Ammon's horn (tissue), 1 donor: ENCODE measurements at regions not wholly inside any gene's neighbourhood (a gene's known extent, or its start where the extent isn't known, plus 50 kb on each side); places are given as distances from the start of the nearest gene placed in this dataset.

Source experiments
- DNase-seq: peaks from one replicate; pipeline ENCODE4 v3.0.0-alpha.2; 2016; ENCODE audit warnings: low spot score

DNA sequence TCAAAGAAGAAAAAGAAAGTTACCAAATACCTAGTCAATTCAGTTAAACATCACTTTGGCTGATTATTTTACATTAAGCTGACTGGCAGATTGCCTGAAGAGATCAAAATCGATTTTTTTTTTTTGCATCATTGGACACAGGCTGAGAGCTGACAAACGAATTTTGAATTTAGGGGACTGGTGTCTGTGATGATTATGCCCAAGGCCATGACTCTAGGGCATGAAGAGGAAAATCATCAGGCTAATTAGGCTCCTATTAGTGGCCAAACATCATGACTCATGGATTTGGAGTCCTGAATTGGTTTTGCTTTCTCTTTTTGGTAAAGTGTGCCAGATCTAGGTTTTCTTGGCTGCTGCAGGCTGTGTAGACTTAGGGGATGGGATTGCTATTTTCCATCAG, 829.3 kb upstream of the LCORL start:
- DNase-seq: no peak

DNA sequence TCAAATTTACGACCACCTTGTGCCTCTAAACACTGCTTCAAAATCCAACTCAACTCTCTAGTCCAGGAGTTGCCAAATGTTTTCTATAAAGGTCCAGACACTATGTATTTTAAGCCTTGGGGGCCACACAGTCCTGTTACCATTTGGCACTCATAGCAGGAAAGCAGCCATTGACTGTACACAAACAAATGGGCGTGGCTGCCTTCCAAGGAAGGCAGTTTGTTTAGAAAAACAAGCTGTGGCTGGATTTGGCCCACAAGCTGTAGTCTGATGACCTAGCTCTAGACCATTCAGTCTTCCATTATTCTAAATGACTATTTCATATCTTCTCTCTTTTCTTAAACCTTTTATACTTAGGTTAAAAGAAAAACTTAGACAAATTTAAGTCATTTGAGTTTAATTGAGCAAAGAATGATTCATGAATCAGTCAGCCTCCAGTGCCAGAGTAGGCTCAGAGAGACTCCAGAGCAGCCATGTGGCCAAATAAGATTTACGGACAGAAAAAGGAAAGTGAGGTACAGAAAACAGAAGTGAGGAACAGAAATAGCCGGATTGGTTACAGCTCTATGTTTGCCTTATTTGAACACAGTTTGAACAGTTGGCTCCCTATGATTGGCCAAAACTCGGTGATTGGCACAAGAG, 825.8 kb upstream of the LCORL start:
- no peak for DNase-seq

DNA sequence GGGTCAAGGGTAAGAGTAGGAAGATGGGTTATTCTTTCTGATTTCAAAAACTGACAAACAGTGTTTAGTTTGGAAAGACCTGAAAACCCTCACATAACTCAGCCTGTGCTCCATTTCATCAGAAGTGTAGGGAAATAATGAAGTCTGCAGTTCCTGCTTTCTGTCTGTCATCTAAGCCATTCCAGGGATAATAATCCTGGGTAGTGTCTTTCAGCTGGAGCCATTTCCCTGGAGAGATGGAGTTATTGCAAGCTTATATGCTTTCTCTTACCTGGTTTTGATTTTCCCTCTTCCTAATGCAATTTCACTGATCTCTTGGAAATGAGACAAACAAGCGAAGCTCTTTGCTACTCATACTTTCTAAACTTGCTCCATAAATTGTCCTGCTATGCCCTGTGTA, 824.8 kb upstream of the LCORL start:
- DNase-seq: no peak

DNA sequence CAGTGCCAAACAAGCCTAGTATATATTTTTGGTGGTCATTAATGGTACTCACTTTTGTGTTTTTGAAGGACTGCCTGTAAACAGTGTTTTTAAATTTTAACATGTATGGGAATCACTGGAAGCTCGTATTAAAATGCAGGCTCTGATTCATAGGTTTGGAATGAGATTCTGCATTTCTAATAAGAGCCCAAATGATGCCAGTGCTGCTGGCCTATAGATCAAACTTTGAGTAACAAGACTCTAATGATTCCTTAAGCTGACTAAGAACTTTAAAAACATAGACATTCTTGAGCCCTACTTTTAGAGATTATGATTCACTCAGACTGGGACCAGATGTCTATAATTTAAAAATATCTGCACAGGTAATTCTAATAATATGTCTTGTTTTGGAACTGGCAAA, 823.2 kb upstream of the LCORL start:
- DNase-seq: no peak

DNA sequence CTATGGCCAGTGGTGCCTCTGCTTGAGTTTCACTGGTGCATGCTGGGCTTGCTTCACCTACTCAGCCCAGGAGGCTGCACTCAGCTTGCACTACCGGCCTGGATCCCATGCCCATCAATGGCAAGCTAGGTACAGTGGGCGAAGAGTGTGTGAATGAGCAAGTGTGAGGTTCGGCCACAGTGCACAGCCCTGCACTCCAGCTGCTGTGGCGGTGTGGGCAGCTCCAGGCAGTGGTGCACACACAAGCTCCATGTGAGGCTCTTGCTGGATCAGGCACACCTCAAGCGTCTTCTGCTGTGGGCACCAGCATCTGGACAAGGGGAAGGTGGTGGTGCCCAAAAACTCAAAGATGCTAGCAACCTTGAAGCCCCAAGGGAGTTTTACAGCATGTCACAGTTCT, 820.9 kb upstream of the LCORL start:
- no peak for DNase-seq

DNA sequence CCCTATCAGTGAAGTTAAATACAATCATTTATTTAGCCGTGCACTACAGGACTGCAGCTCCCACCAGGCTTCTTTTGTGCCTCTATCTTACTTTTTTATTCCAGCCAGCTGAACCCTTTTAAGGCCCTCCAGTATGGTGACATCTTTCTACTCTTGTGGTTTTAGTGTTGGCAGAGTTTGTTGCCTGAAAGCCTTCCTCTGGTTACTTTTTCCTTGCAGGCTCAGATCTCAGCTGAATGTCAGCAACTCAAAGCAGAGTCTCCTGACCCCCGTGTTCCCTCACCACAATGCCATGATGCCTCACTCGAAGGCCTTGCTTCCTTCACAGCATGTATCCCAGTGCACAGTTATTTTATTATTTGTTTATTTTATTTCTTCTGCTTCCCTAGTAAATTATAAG, 818.9 kb upstream of the LCORL start:
- no peak for DNase-seq

DNA sequence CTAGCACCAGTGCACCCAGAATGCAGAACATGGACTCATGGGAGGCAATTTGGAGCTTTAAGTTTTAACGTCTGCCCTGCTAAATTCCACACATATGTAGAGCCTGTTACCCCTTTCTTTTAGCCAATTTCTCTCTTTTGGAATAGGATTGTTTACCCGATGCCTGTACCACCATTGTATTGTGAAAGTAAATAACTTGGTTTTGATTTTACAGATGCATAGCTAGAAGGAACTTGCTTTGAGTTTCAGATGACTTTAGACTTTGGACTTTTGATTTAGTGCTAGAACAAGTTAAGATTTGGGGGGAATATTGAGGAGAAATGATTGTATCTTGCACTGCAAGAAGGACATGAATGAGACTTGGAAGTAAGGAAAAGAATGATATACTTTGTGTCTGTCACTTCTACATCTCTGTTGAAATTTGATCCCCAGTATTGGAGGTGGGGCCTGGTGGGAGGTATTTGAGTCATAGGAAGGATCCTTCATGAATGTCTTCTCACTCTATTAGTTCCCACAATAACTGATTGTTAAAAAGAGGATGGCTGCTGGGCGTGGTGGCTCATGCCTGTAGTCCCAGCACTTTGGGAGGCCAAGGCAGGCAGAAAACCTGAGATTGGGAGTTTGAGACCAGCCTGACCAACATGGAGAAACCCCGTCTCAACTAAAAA, 794.8 kb upstream of the LCORL start:
- DNase-seq: no peak

DNA sequence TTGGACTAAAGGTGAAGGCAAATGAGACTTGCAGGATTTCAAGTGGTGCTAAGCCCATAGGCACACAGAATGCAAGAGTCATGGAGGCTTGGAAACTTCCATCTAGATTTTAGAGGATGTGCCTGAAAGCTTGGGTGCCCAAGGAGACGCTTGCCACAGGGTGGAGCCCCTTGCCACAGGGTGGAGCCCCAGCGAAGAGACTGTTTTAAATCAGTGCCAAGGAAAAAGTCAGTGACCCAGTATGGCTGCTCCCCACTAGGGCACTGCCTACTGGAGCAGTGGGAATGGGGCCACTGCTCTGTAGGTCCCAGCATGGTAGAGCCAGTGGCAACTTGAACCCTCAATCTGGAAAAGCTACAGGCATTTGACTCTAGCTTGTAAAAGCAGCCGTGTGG, 794.2 kb upstream of the LCORL start:
- DNase-seq: no peak

DNA sequence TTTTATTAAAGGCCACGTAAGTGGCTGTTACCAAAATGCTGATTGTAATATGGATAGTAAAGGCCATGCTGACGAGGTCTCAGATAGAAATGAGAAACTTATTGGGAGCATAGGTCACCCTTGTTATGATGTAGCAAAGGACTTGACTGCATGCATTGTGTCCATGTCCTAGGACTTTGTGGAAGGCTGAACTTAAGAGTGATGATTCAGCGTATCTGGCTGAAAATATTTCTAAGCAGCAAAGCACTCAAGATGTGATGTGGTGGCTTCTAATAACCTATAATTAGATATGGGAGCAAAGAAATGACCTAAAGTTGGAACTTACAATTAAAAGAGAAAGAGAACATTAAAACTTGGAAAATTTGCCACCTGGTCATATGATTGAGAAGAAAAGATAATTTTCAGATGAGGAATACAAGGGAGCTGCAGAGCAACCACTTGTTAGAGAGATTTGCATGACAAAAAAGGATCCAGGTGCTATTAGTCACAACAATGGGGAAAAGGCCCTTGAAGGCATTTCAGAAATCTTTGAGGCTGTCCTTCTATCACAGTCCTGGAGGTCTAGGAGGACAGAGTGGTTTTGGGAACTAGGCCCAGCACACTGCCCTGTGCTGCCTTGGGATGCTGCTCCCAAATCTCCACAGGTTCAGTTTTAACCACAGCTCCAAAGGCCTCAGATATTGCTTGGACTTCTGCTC, 793.7 kb upstream of the LCORL start:
- DNase-seq: no peak

DNA sequence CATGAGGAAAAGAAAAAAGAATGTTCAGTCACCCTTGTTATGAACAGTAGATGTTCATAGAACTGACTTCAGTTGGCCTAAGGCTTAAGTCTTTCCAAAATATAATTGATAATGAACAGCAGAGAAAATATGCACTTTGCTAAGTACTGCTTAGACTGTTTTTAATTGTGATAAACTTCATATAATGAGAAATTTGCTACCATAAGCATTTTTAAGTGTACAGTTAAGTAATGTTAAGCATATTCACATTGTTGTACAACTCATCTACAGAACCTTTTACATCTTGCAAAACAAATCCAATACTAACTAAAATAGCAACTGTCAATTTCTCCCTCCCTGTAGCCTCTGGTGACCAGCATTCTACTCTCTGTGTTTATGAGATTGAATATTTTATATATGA, 792.2 kb upstream of the LCORL start:
- no peak for DNase-seq

DNA sequence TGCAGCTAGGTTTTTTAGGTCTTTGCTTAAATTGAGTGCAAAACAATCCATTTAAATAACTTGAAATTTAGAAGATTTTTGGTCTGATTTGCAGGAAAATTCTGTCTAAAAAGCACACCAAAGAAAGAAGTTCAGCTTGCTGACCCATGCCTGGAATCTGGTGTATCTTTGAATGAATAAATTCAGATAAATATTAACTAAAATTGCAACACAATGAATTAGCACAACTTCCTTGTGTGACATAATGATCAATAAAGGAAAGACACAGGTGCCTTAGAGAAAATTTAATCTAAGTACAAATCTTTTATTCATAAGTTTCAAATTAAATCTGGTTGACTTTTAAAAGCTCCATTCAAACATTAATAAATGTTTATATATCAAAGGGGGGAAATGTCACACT, 791.5 kb upstream of the LCORL start:
- DNase-seq: no peak

DNA sequence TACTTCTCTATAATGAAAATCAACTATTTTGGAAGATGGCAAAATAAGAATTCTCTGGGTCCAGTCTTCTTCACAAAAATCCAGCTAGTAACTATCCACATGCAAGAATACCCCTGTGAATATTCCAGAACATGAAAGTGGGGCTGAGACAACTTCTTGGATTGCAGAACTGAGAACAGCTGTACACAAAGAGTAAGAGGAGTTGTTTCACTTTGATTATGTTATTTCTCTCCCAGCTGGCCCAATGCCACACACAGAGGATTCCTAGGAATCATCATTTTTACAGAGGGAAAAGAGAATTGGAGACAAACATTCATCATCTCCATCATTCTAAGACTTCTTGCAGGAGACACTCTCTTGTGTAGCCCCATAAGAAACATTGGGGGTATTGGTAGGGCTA, 782.2 kb upstream of the LCORL start:
- no peak for DNase-seq

DNA sequence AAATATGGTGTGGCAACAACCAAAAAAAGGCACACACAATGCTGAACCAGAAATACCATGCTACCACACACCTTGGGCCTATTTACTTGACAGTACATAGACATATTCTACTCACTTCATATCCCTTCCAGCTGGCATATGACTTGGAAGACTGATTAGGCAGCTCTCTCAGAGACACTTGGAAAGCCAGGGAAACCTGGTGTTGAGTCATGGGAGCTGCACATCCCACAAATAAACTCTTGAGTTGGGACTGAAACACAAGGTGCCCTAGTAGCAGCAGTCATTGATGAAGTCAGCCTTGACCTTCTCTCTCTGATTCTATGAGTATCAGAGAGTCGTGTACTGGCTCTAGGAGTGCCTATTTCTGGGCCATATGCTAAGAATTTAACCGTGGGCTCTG, 776.6 kb upstream of the LCORL start:
- no peak for DNase-seq

DNA sequence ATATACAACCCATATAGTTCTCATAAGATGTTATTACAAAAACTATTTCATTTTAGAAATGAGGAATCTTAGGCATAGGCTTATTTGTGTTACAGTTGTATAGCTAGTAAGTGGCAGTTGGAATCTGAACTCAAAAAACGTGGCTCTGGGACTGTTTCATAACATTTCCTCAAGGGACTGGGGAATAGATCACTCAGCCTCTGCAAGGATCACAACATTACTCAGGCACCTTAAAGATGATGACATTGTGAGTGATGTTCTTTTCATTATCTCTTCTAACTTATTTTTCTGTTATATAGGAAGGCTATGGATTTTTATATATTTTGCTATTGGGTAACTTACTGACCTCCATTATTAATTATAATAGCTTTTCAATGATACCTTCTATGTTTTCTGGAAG, 774.2 kb upstream of the LCORL start:
- no peak for DNase-seq

DNA sequence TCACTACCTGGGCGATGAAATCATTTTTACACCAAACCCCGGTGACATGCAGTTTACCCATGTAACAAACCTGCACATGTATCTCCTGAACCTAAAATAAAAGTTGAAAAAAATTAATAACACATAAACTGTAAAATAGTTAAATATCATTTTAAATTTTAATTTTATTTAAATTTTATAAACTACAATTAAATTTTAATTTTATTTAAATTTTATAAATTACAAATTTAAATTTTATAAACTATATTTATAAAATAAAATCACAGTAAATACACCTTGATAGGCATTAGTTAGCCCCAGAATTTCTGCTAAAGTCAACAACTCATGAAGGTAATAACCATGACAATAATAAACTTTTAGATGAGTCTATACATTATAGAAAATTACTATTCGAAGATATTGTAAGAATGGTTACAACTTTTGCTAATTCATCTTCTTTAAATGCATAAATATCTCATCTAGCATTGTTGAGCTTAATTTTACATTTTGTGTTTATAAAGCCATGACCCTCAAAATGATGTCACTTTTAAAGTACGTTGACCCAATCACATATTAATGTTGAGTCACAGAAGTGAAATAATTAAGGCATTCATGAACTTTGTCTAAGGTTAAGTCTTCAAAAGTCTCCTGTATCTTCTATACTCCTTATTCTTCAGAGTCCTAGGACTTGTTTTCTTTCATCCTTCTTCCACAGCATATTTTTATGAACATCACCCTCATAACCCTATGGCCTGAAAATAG, 755.8 kb upstream of the LCORL start:
- DNase-seq: no peak

DNA sequence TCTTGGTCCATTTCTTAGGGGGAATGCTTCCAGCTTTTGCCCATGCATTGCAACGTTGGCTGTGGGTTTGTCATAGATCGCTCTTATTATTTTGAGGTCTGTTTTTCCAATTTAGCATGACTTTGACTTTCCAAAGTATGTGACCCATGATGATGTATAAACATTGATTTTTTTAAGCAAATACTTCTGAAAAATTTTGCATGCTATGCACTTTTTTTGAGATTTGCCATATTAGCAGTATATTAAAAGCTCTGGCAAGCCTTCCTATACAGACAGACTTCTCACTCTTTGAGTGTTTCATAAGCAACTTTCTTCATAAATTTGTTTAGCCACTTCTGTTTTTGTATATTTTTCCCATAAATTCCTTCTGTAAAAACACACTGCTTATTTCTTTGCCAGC, 746.4 kb upstream of the LCORL start:
- DNase-seq: no peak

DNA sequence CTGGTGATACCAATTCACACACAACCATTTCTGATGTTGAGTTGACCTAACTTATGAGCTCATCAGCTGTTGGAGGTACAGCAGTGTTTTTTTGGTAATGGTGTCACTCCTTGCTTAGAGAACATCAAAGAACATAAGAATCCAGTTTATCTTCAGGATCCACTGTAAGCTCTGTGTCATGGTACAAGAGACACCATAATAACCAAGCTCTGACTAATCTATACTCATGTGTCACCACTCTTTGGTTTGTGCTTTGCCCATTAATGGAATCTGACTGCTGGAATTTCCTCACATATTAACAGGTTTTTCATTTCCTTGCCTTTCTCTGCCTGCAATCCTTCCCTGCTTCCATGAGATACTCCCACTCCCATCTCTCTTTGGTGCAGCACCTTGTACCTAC, 735.1 kb upstream of the LCORL start:
- no peak for DNase-seq

DNA sequence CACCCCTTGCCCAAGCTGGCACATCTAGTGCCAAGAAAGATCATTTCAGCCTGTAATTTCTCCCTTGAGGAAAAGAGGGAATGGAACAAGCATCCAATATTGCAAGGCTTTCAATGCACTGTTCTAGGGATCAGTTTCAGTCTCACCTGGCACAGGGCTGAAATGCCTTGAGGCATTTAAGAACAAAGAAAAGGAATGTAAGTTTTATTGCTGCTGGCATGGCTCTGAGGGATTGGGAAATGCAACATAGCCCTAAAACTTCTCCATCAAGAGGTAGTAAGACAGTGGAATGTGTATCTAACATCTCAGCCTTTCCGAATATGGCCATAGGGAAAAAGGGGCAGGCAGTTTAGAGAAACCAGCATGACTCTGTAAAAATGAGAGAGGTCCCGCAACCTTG, 732.6 kb upstream of the LCORL start:
- DNase-seq: no peak

DNA sequence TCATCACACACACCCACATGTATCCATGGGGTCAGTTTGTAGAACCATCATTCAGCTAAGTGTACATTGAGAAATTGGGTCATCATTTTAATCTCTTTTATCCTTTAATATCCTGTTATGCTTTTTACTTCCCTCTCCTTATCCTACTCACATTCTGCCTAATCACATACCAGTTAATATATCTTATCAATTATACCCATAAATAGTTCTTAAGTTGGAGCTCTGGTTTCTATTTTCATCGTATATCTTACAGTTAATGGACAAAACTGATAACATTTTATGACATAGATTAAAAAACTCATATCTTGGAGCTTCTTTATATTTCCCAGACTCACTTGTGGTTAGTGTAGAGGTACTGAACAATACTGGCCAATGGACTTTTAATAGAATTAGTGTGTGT, 729.5 kb upstream of the LCORL start:
- no peak for DNase-seq

DNA sequence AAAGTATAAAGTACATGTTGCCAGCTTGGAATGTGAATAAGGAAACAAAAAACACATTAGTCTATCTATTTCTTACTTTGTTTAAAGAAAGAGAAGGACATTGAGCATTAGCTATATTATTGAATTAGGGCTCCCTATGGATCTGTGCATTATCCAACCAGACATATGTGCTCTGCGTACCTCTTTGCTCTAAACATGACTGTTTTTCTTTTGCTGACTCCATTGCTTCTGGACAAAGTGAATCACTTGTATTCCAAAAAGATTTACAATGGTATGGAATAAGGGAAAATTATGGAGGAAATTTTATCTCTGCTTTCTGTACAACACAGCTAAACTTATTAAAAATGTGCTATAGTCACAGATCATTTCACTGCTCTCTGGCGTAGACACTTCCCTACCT, 727.8 kb upstream of the LCORL start:
- DNase-seq: no peak

DNA sequence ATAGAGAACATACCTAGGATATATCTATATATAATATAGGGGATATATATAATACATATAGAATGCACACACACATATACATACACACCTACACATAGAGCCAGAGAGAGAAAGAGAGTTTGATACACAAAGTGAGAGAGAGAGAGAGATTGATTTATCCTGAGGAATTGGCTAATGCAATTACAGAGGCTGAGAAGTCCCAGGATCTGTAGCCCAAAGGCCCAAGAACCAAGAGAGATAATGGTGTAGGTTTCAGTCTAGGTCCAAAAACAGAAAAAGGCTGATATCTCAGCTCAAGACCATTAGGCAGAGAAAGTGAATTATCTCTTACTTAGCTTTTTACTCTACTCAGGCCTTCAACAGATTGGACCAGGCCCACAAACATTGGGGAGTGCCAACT, 715.0 kb upstream of the LCORL start:
- DNase-seq: no peak

DNA sequence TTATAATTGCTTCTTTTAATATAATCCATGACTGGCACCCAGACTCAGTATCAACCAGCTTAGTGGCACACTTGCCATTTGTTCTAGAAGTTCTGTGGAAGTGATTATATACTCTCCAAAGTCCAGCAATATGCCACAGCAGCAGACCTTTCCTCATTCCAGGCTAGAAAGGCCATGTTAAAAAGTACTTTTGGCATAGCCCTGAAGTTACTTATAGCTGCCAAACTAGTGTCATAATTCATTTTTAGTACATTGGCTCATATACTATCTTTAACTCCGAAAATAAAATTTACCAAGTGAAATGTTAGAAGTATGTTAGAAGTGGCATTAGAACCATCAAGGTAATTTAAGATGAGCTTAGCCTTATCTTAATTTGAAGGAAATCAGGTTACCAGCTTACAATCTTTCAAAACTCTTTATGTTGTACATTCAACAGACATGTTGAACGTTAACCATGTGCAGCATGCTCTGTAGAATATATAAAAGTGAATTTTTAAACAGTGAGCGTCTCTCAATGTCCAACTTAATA, 714.2 kb upstream of the LCORL start:
- DNase-seq: no peak

DNA sequence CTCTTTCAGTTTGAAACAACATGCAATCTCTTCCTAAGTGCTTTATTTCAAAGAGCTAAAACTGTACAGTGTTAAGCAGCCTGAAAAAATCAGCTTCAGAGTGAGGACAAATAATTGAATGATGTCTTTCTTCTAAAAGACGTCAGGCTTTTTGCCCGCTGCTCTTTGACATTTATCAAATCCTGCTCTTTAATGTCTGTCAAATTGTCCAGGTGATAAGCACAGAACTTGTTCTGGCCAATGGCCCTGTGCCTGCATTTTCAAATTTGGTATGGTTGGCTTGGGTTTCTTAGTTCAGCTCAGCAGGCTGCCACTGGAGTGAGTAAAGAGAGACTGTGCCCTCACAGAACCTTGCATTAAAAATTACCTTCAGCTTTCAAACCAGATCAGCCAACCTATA, 712.9 kb upstream of the LCORL start:
- DNase-seq: no peak
